ENCODE measurements at regions not wholly inside any gene's neighbourhood (a gene's known extent, or its start where the extent isn't known, plus 50 kb on each side); places are given as distances from the start of the nearest gene placed in this dataset.

- Histone ChIP-seq H3K27me3 (ENCODE audit: insufficient read depth) (no peaks in the 10 kb centered on the region), H4K20me1 (replicated peaks; ENCODE audit: insufficient read depth) (no peaks in the 10 kb centered on the region), H3K27ac (ENCODE audit: low read depth) (no peak overlapping the region), H3K79me2 (replicated peaks; ENCODE audit: insufficient read depth) (no peaks in the 10 kb centered on the region), H3F3A (replicated peaks; ENCODE audit: low read depth) (no peaks in the 10 kb centered on the region), H2AFZ (no peak overlapping the region), H3K4me1 (ENCODE audit: insufficient read depth) (peaks cover 25% of the 10 kb centered on the region), H3K4me3 (no peak overlapping the region), H3K4me2 (no peak overlapping the region), H3K9me2 (ENCODE audit: insufficient read depth) (no peaks in the 10 kb centered on the region; the same call in 1 of the 2 replicates), H3K36me3 (ENCODE audit: insufficient read depth) (peaks cover 6% of the 10 kb centered on the region)
- ATAC-seq, result no peak
- peaks cover 16% of the 10 kb centered on the region for H3K36me3 Mint-ChIP-seq (ENCODE audit: low read depth)
- H3K4me1 Mint-ChIP-seq, result peaks cover 20% of the 10 kb centered on the region
- no peak overlapping the region for H3K27ac Mint-ChIP-seq
- H3K27me3 Mint-ChIP-seq (ENCODE audit: insufficient read depth, low read depth, poor library complexity), result peaks cover 4% of the 10 kb centered on the region
- DNase-seq (ENCODE audit: low spot score), result no peak
- no peak for TF ChIP-seq POLR2AphosphoS5 (IDR thresholded peaks at IDR 0.05; ENCODE audit: low read depth)
- TF ChIP-seq CTCF (conservative IDR thresholded peaks at IDR 0.05; ENCODE audit: low read depth in 2 of 2), result no peak
- no peak for TF ChIP-seq REST (IDR thresholded peaks at IDR 0.05; ENCODE audit: unreplicated experiment)
- no peak for TF ChIP-seq ZNF331 (CRISPR knock-in tag; IDR thresholded peaks at IDR 0.05; ENCODE audit: low read depth)
- TF ChIP-seq NANOG (IDR thresholded peaks at IDR 0.05; ENCODE audit: borderline replicate concordance), result no peak
- TF ChIP-seq ZNF462 (CRISPR knock-in tag; IDR thresholded peaks at IDR 0.05), result no peak
- no peak for TF ChIP-seq JUNB (IDR thresholded peaks at IDR 0.05; ENCODE audit: unreplicated experiment)
- no peak for TF ChIP-seq ZNF114 (CRISPR knock-in tag; IDR thresholded peaks at IDR 0.05)
- TF ChIP-seq STAT1 (IDR thresholded peaks at IDR 0.05; ENCODE audit: unreplicated experiment), result no peak
- no peak for TF ChIP-seq EZH2phosphoT487 (IDR thresholded peaks at IDR 0.05; ENCODE audit: unreplicated experiment)
- TF ChIP-seq CREB1 (CRISPR knock-in tag; IDR thresholded peaks at IDR 0.05; ENCODE audit: low read depth), result no peak
- TF ChIP-seq ETS1 (IDR thresholded peaks at IDR 0.05), result no peak
- no peak for TF ChIP-seq EZH2 (IDR thresholded peaks at IDR 0.05; ENCODE audit: low read depth, unreplicated experiment)
- H3K9me3 Mint-ChIP-seq, result peaks cover 19% of the 10 kb centered on the region
- no peak overlapping the region for H3K4me3 Mint-ChIP-seq
These were observed 423.4 kb downstream of the PDHA2 start for GRCh38 chr4:96263291-96263690.

Measured in GM23338 (cell line).